Activated CD8-positive, alpha-beta T cell treated with anti-CD3 and anti-CD28 coated beads, Interleukin-2, amount 10 ng/mL, durations not matched to agents 7 days and 5 days (primary cell): ENCODE measurements at regions not wholly inside any gene's neighbourhood (a gene's known extent, or its start where the extent isn't known, plus 50 kb on each side); places are given as distances from the start of the nearest gene placed in this dataset.
"Not testable (repeated sequence)": the region's sequence is repeated elsewhere in the genome, so short reads cannot be mapped to it uniquely, and the experiment has no call there.

Experiments
- ATAC-seq: fragments of 150-1000 bp; cut with Tn5 transposase; one replicate; pipeline ENCODE4 v1.10.0; 2021; ENCODE audit warnings: moderate library complexity
- CTCF ChIA-PET: fragments of 350-600 bp; sonication (Branson Sonifier 250); formaldehyde crosslinking; loops from one replicate; lab custom pipeline; 2021; ENCODE audit warnings: antibody characterized with exemption; lab: Charles Lee
- POLR2A ChIA-PET: fragments of 350-600 bp; sonication (Branson Sonifier 250); formaldehyde crosslinking; loops from one replicate; lab custom pipeline; 2021; ENCODE audit warnings: antibody characterized with exemption; lab: Charles Lee
- DNase-seq: peaks from one replicate; pipeline ENCODE4 v3.0.0-alpha.2; 2020
- H3K27ac Mint-ChIP-seq: one replicate; pipeline ENCODE4 v1.8.0; 2021; ENCODE audit warnings: mild to moderate bottlenecking, mixed read lengths
- H3K27me3 Mint-ChIP-seq: one replicate; pipeline ENCODE4 v1.8.0; 2021; ENCODE audit warnings: low read depth, mixed read lengths
- H3K36me3 Mint-ChIP-seq: one replicate; pipeline ENCODE4 v1.8.0; 2021; ENCODE audit warnings: low read depth, mixed read lengths
- H3K4me1 Mint-ChIP-seq: one replicate; pipeline ENCODE4 v1.8.0; 2021; ENCODE audit warnings: low read depth, mixed read lengths
- H3K4me3 Mint-ChIP-seq: one replicate; pipeline ENCODE4 v1.8.0; 2021; ENCODE audit warnings: mild to moderate bottlenecking, mixed read lengths
- H3K9me3 Mint-ChIP-seq: one replicate; pipeline ENCODE4 v1.8.0; 2022; ENCODE audit warnings: mixed read lengths; ENCODE audit not compliant: insufficient read depth

GRCh38 chr15:95690631-95691340, 639.7 kb upstream of the NR2F2 start:
- no peak for DNase-seq
- peaks cover 11% of the 10 kb centered on the region for H3K9me3 Mint-ChIP-seq
- ChIA-PET CTCF (no interaction called here), POLR2A (no interaction called here)
- H3K36me3 Mint-ChIP-seq, result no peaks in the 10 kb centered on the region
- no peaks in the 10 kb centered on the region for H3K27me3 Mint-ChIP-seq
- no peak overlapping the region for H3K27ac Mint-ChIP-seq
- no peak for ATAC-seq
- H3K4me3 Mint-ChIP-seq, result no peak overlapping the region
- no peaks in the 10 kb centered on the region for H3K4me1 Mint-ChIP-seq

GRCh38 chr15:95693917-95694316, 636.6 kb upstream of the NR2F2 start:
- Mint-ChIP-seq H3K36me3 (no peaks in the 10 kb centered on the region), H3K27ac (no peak overlapping the region), H3K9me3 (peaks cover 11% of the 10 kb centered on the region), H3K4me1 (no peaks in the 10 kb centered on the region), H3K4me3 (no peak overlapping the region), H3K27me3 (no peaks in the 10 kb centered on the region)
- DNase-seq (no peak), ATAC-seq (no peak)
- ChIA-PET POLR2A (no interaction called here), CTCF (no interaction called here)

- ChIA-PET CTCF (no interaction called here), POLR2A (no interaction called here)
- no peaks in the 10 kb centered on the region for H3K36me3 Mint-ChIP-seq
- no peak for DNase-seq
- H3K9me3 Mint-ChIP-seq, result peaks cover 38% of the 10 kb centered on the region
- ATAC-seq, result no peak
- no peaks in the 10 kb centered on the region for H3K27me3 Mint-ChIP-seq
- no peak overlapping the region for H3K4me3 Mint-ChIP-seq
- H3K27ac Mint-ChIP-seq, result no peak overlapping the region
- H3K4me1 Mint-ChIP-seq, result no peaks in the 10 kb centered on the region
Measured at GRCh38 chr15:95698230-95698629, 632.3 kb upstream of the NR2F2 start.

- no peaks in the 10 kb centered on the region for H3K36me3 Mint-ChIP-seq
- ATAC-seq (no peak), DNase-seq (no peak)
- no peaks in the 10 kb centered on the region for H3K4me1 Mint-ChIP-seq
- POLR2A ChIA-PET, result no interaction called here
- no peak overlapping the region for H3K4me3 Mint-ChIP-seq
- CTCF ChIA-PET, result no interaction called here
- H3K27me3 Mint-ChIP-seq, result no peaks in the 10 kb centered on the region
- no peak overlapping the region for H3K27ac Mint-ChIP-seq
- H3K9me3 Mint-ChIP-seq, result peaks cover 39% of the 10 kb centered on the region
Measured at GRCh38 chr15:95698951-95699350, 631.5 kb upstream of the NR2F2 start.

- Mint-ChIP-seq H3K27ac (no peak overlapping the region), H3K27me3 (no peaks in the 10 kb centered on the region), H3K9me3 (peaks cover 37% of the 10 kb centered on the region), H3K36me3 (no peaks in the 10 kb centered on the region), H3K4me1 (no peaks in the 10 kb centered on the region), H3K4me3 (no peak overlapping the region)
- DNase-seq (no peak), ATAC-seq (no peak)
- POLR2A ChIA-PET, result no interaction called here
- CTCF ChIA-PET, result no interaction called here
Measured at GRCh38 chr15:95699578-95699977, 630.9 kb upstream of the NR2F2 start.

- H3K27me3 Mint-ChIP-seq, H3K27ac Mint-ChIP-seq, H3K36me3 Mint-ChIP-seq, H3K4me1 Mint-ChIP-seq, DNase-seq, ATAC-seq, POLR2A ChIA-PET, CTCF ChIA-PET, H3K4me3 Mint-ChIP-seq: not testable (repeated sequence)
- H3K9me3 Mint-ChIP-seq, result peaks cover 36% of the 10 kb centered on the region
Measured at GRCh38 chr15:95700692-95701091, 629.8 kb upstream of the NR2F2 start.

GRCh38 chr15:95701410-95701809, 629.1 kb upstream of the NR2F2 start:
- ChIA-PET CTCF (no interaction called here), POLR2A (no interaction called here)
- Mint-ChIP-seq H3K27ac (no peak overlapping the region), H3K4me3 (no peak overlapping the region), H3K4me1 (no peaks in the 10 kb centered on the region), H3K36me3 (no peaks in the 10 kb centered on the region), H3K9me3 (peaks cover 38% of the 10 kb centered on the region), H3K27me3 (no peaks in the 10 kb centered on the region)
- ATAC-seq (no peak), DNase-seq (no peak)

- ChIA-PET POLR2A (no interaction called here), CTCF (no interaction called here)
- Mint-ChIP-seq H3K9me3 (peaks cover 5% of the 10 kb centered on the region), H3K4me3 (no peak overlapping the region), H3K36me3 (no peaks in the 10 kb centered on the region), H3K27me3 (no peaks in the 10 kb centered on the region), H3K4me1 (no peaks in the 10 kb centered on the region), H3K27ac (no peak overlapping the region)
- ATAC-seq (no peak), DNase-seq (no peak)
Measured at GRCh38 chr15:95709959-95710695, 620.4 kb upstream of the NR2F2 start.

GRCh38 chr15:95712785-95713184, 617.7 kb upstream of the NR2F2 start:
- H3K27ac Mint-ChIP-seq, result no peak overlapping the region
- CTCF ChIA-PET, result no interaction called here
- H3K4me3 Mint-ChIP-seq, result no peak overlapping the region
- DNase-seq (no peak), ATAC-seq (no peak)
- no peaks in the 10 kb centered on the region for H3K4me1 Mint-ChIP-seq
- POLR2A ChIA-PET, result no interaction called here
- no peaks in the 10 kb centered on the region for H3K36me3 Mint-ChIP-seq
- H3K9me3 Mint-ChIP-seq, result no peaks in the 10 kb centered on the region
- H3K27me3 Mint-ChIP-seq, result no peaks in the 10 kb centered on the region

- no peaks in the 10 kb centered on the region for H3K36me3 Mint-ChIP-seq
- H3K27ac Mint-ChIP-seq, result no peak overlapping the region
- ATAC-seq, result no peak
- DNase-seq, result no peak
- no peaks in the 10 kb centered on the region for H3K27me3 Mint-ChIP-seq
- POLR2A ChIA-PET, result no interaction called here
- no peaks in the 10 kb centered on the region for H3K9me3 Mint-ChIP-seq
- no peak overlapping the region for H3K4me3 Mint-ChIP-seq
- CTCF ChIA-PET, result no interaction called here
- no peaks in the 10 kb centered on the region for H3K4me1 Mint-ChIP-seq
Measured at GRCh38 chr15:95713324-95713723, 617.2 kb upstream of the NR2F2 start.

- ChIA-PET CTCF (no interaction called here), POLR2A (no interaction called here)
- H3K27ac Mint-ChIP-seq, result no peak overlapping the region
Measured at GRCh38 chr15:95715116-95715903, 615.2 kb upstream of the NR2F2 start.

More at GRCh38 chr15:95715116-95715903, 615.2 kb upstream of the NR2F2 start:
- H3K4me1 Mint-ChIP-seq, result no peaks in the 10 kb centered on the region
- H3K27me3 Mint-ChIP-seq, result no peaks in the 10 kb centered on the region
- H3K4me3 Mint-ChIP-seq, result no peak overlapping the region
- no peak for ATAC-seq
- H3K36me3 Mint-ChIP-seq, result no peaks in the 10 kb centered on the region
- no peaks in the 10 kb centered on the region for H3K9me3 Mint-ChIP-seq
- no peak for DNase-seq
